LNCAP (cell line): ENCODE measurements at regions not wholly inside any gene's neighbourhood (a gene's known extent, or its start where the extent isn't known, plus 50 kb on each side); places are given as distances from the start of the nearest gene placed in this dataset.

Experiments used
- TF ChIP-seq, protein P1 (sequence below): fragments of 450-650 bp; IDR thresholded peaks from 2 replicates; pipeline ENCODE4 v1.5.1; 2017; ENCODE audit warnings: mild to moderate bottlenecking

DNA sequence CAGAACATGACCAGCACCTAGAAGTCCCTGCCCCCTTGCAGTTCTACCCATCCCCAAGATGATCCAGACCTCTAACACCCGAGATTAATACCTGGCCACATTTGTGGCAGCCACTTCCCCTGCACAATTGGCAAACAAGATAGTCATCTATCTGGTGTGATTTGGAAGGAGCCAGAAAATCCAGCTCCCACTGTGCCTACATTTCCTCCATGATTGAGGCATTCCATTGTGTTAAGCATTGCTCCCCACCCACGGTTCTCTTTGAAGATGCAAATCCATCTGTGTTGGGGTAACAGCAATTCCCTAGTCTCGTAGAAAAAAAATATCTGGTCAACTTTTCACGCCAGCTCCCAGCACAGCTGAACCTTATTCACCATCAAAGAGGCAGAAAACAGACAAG is 405.0 kb downstream of the BCOR start:
- TF ChIP-seq, protein P1, sequence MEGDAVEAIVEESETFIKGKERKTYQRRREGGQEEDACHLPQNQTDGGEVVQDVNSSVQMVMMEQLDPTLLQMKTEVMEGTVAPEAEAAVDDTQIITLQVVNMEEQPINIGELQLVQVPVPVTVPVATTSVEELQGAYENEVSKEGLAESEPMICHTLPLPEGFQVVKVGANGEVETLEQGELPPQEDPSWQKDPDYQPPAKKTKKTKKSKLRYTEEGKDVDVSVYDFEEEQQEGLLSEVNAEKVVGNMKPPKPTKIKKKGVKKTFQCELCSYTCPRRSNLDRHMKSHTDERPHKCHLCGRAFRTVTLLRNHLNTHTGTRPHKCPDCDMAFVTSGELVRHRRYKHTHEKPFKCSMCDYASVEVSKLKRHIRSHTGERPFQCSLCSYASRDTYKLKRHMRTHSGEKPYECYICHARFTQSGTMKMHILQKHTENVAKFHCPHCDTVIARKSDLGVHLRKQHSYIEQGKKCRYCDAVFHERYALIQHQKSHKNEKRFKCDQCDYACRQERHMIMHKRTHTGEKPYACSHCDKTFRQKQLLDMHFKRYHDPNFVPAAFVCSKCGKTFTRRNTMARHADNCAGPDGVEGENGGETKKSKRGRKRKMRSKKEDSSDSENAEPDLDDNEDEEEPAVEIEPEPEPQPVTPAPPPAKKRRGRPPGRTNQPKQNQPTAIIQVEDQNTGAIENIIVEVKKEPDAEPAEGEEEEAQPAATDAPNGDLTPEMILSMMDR: no peak

DNA sequence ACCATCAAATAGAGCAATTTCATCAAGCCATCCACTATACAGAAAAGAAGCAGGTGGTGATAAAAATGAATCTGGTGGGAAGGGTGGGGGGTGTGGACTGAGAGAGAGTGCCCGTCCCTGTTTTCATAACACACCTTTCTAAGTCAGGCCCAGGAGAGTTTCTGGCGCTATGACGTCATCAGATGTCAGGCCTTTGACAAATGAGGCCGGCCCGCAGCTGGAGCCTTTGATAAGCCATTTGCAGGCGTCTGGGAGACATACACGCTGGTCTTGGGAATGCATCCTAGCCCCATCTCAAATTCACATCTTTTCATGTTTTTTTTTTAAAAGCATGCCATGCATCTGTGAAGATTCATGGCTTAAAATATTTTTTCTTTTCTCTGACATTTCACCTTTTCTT is 404.5 kb downstream of the BCOR start:
- TF ChIP-seq, protein P1: no peak

DNA sequence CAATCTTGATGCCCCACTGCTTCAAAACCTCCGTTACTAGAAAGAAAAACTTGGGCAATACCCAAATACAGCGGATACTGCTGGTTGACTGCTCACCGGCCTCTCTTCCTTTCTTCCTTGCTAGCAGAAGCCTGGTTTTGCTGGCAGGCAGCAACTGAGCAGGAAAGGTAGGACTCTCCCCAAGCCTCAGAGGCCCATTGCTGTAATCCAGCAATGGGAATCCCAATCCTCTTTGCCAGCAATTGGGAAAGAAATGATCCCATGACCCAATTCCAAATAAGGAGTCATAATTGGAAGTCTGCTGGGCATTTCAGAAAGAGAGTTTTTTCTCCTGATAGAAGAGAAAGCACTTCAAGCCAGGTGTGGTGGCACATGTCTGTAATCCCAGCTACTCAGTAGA is 394.5 kb downstream of the BCOR start:
- TF ChIP-seq, protein P1: no peak

DNA sequence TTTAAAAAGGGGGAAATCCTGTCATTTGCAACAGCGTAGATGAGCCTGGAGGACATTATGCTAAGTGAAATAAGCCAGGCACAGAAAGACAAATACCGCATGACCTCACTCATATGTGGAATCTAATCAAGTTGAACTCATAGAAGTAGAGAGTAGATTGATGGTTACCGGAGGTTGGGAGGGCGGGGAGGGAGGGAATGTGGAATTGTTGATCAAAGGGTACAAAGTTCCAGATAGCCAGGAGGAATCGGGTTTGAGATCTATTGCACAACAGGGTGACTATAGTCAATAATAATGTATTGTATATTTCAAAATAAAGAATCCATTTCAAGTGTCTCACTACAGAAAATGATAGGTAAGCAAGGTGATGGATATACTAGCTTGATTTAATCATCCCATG is 393.2 kb downstream of the BCOR start:
- TF ChIP-seq, protein P1: no peak

DNA sequence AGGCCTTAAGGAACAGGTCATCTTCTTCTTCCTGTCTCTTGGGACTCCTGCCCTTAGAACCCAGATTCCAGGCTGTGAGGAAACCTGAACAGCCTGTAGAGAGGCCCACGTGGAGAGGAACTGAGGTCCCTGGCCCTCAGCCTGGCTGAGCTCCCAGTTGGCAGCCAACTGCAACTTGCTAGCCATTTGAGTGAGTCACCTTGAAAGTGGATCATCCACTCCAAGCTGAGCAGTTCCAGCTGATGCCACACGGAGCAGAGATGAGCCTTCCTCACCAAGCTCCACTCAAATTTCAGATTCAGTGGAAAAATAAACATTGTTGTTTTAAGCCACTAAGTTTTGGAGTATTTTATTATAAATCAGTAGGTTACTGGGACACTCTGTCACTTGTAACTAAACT is 392.5 kb downstream of the BCOR start:
- TF ChIP-seq, protein P1: peak; percentile 30; the same call in 1 of the 2 replicates

DNA sequence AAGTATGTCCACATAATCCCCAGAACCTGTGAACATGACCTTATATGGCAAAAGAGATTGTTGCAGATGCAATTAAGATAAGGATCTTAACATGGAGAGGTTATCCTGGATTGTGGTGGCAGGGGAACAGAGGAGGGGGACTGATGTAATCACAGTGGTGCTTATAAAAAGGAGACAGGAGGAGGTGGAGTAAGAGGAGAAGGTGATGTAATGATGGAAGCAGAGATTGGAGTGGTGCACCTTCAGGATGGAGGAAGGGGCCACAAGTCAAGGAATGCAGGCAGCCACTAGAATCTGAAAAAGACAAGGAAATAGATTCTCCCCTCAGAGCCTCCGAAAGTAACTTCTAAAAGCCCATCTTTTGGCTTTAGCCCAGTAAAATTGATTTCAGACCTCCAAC is 388.4 kb downstream of the BCOR start:
- TF ChIP-seq, protein P1: no peak

DNA sequence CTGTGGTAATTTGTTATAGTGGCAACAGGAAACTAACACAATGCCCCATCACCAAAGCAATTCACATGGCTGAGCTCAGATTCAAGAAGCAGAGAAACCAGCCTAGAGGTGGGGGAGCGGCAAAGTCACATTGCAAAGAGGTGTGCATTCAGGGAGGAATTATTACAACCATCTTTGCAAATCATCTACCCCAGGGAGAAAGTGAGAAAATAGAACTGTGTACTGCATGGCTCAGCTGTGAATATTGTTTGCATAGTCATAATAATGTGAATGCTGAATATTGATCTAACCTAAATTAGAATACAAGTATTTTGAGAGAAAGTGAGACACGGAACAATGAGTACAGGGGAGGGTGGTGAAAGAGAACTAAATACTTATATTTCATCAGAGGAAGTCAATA is 387.9 kb downstream of the BCOR start:
- TF ChIP-seq, protein P1: no peak

DNA sequence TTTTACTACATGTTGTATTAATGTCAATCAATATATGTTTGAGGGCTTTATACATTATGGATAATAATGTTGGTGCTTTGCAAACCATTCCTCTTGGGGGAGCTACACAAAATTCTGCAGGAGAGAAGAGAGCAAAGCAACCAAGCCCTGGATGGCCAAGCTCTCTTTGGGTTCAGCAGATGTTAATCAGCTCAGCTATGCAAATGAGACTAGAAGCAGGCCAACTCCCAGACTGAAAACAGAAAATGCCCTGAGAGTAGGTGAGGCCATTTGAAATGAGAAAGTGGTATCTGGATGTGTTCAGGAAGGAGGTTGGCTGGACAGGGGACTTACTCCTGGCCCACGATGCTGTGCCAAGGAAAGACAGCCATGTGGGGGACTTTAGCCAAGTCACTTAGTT is 387.0 kb downstream of the BCOR start:
- TF ChIP-seq, protein P1: no peak
